ENCODE measurements at regions not wholly inside any gene's neighbourhood (a gene's known extent, or its start where the extent isn't known, plus 50 kb on each side); places are given as distances from the start of the nearest gene placed in this dataset.

DNA sequence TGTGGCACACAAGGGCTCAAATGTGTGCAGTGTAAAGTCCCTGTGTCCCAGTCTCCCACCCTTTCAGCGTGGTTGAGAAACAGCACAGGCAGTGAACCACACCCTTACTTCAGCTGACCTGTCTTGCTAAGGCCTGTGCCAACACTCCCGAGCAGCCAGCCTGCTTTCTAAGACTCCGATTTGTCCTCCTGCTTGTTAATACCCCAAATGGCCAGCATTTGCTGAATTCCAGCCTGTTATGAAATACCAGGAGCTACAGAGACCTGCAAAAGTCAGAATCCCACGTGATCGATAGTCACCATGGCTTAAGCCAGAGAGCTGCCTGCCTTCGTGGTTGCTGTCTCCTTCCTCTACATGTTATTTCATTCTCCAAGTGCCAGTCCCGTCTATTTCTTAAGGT, 200.5 kb downstream of the FGF9 start:
- Histone ChIP-seq H3K27me3 (replicated peaks in 1 of 4; ENCODE audit: control insufficient read depth in 3 of 4, extremely low read depth in 1 of 4, insufficient read depth in 3 of 4, low read length in 3 of 4) (no peaks in the 10 kb centered on the region), H3K79me1 (ENCODE audit: low read depth, low read length) (no peaks in the 10 kb centered on the region), H2AFZ (ENCODE audit: low read length) (no peak overlapping the region), H3K27ac (ENCODE audit: low read depth, low read length) (no peak overlapping the region), H3K9me3 (ENCODE audit: insufficient read depth in 2 of 2, low read depth in 1 of 2, low read length in 1 of 2) (no peaks in the 10 kb centered on the region), H3K9ac (replicated peaks in 1 of 4; ENCODE audit: extremely low read depth in 1 of 4, low read depth in 3 of 4, low read length in 3 of 4) (no peak overlapping the region), H3K79me2 (ENCODE audit: control insufficient read depth in 1 of 2, insufficient read depth in 2 of 2, low read length in 2 of 2) (no peaks in the 10 kb centered on the region), H3K14ac (ENCODE audit: insufficient read length) (no peak overlapping the region), H2BK12ac (ENCODE audit: low read depth, low read length) (no peak overlapping the region), H3K18ac (ENCODE audit: extremely low read depth, low read length) (no peak overlapping the region), H2BK5ac (ENCODE audit: low read depth, low read length) (no peak overlapping the region), H2BK20ac (ENCODE audit: low read length) (no peak overlapping the region), H4K8ac (ENCODE audit: extremely low read depth, insufficient read depth, low read length) (no peak overlapping the region), H4K5ac (ENCODE audit: insufficient read length, low read depth, low read length) (no peak overlapping the region), H3K36me3 (ENCODE audit: control insufficient read depth in 2 of 4, insufficient read depth in 4 of 4, low read length in 3 of 4) (no peaks in the 10 kb centered on the region), H4K20me1 (replicated peaks in 1 of 2; ENCODE audit: control insufficient read depth in 1 of 2, insufficient read depth in 2 of 2, low read length in 2 of 2) (no peaks in the 10 kb centered on the region), H2AK5ac (ENCODE audit: low read depth, low read length) (no peak overlapping the region), H3K4me3 (ENCODE audit: extremely low read depth in 1 of 4, insufficient read depth in 2 of 4, low read depth in 3 of 4, low read length in 4 of 4) (no peak overlapping the region), H3K4me1 (replicated peaks in 1 of 4; ENCODE audit: control insufficient read depth in 3 of 4, insufficient read depth in 4 of 4, low read length in 3 of 4) (no peaks in the 10 kb centered on the region), H2BK15ac (ENCODE audit: low read length) (no peak overlapping the region), H4K91ac (replicated peaks; ENCODE audit: insufficient read length, low read length) (no peak overlapping the region), H3K23ac (ENCODE audit: insufficient read length) (no peak overlapping the region), H2BK120ac (replicated peaks; ENCODE audit: low read depth, low read length) (no peak overlapping the region), H3K56ac (replicated peaks; ENCODE audit: insufficient read length, low read depth, low read length) (no peak overlapping the region), H3K4ac (replicated peaks; ENCODE audit: insufficient read length, low read depth, low read length) (no peak overlapping the region), H3K4me2 (ENCODE audit: insufficient read depth in 1 of 2, low read depth in 2 of 2, low read length in 2 of 2) (no peak overlapping the region), H3K23me2 (ENCODE audit: low read depth, low read length) (no peaks in the 10 kb centered on the region)
- CTCF ChIA-PET (ENCODE audit: partially characterized antibody): interaction anchor here (0.5 to 1.4 kb wide), 5 partner anchors 10 to 233 kb away, joined by 3 to 5 read pairs (median 3); no protein-coding TSS in a partner anchor
- TF ChIP-seq MAFK (IDR thresholded peaks at IDR 0.05; ENCODE audit: low read depth, low read length) (no peak), GABPA (IDR thresholded peaks at IDR 0.05; ENCODE audit: borderline replicate concordance, insufficient read depth, low read length) (no peak)
- DNase-seq (ENCODE audit: low read depth in 1 of 2, low spot score in 2 of 2) (no peak), FAIRE-seq (no peak)
- WGBS, 2 experiments (ENCODE audit: extremely low coverage in 1 of 2, insufficient coverage in 1 of 2, insufficient read length in 1 of 2, insufficient replicate concordance in 2 of 2, low coverage in 1 of 2, low lambda C conversion rate in 2 of 2, missing lambda C conversion rate in 1 of 2): 95% methylated on average over 7 of the region's 7 CpGs; no CpG with 5 or more reads in 1 of the 2 experiments
- POLR2A ChIA-PET (ENCODE audit: partially characterized antibody): no interaction called here
